Activated naive CD8-positive, alpha-beta T cell treated with anti-CD3 and anti-CD28 coated beads, Interleukin-2, amount 10 ng/mL, durations not matched to agents 7 days and 5 days (primary cell): ENCODE measurements at regions not wholly inside any gene's neighbourhood (a gene's known extent, or its start where the extent isn't known, plus 50 kb on each side); places are given as distances from the start of the nearest gene placed in this dataset.

Experiments used
- ATAC-seq: fragments of 150-1000 bp; cut with Tn5 transposase; one replicate; pipeline ENCODE4 v1.10.0; 2021; ENCODE audit warnings: low read depth, moderate library complexity
- POLR2A ChIA-PET: fragments of 350-600 bp; sonication (Branson Sonifier 250); formaldehyde crosslinking; loops from one replicate; lab custom pipeline; 2021; ENCODE audit warnings: antibody characterized with exemption; lab: Charles Lee
- DNase-seq: peaks from one replicate; pipeline ENCODE4 v3.0.0; 2021
- H3K27ac Mint-ChIP-seq: one replicate; pipeline ENCODE4 v1.8.0; 2022; ENCODE audit warnings: mild to moderate bottlenecking, mixed read lengths
- H3K27me3 Mint-ChIP-seq: one replicate; pipeline ENCODE4 v1.8.0; 2022; ENCODE audit warnings: mild to moderate bottlenecking, moderate library complexity, mixed read lengths
- H3K36me3 Mint-ChIP-seq: one replicate; pipeline ENCODE4 v1.8.0; 2021; ENCODE audit warnings: mild to moderate bottlenecking, mixed read lengths
- H3K4me1 Mint-ChIP-seq: one replicate; pipeline ENCODE4 v1.8.0; 2021; ENCODE audit warnings: mixed read lengths
- H3K4me3 Mint-ChIP-seq: one replicate; pipeline ENCODE4 v1.8.0; 2022; ENCODE audit warnings: mild to moderate bottlenecking, moderate library complexity, mixed read lengths
- H3K9me3 Mint-ChIP-seq: one replicate; pipeline ENCODE4 v1.8.0; 2021; ENCODE audit warnings: mixed read lengths

GRCh38 chr6:23465912-23466311 lies 660.1 kb upstream of the NRSN1 start:
- no peaks in the 10 kb centered on the region for H3K27me3 Mint-ChIP-seq
- no peak overlapping the region for H3K27ac Mint-ChIP-seq
- H3K36me3 Mint-ChIP-seq: no peaks in the 10 kb centered on the region
- H3K4me3 Mint-ChIP-seq: no peak overlapping the region
- no peak for DNase-seq
- POLR2A ChIA-PET: no interaction called here
- peaks cover 2% of the 10 kb centered on the region for H3K9me3 Mint-ChIP-seq
- no peak for ATAC-seq
- H3K4me1 Mint-ChIP-seq: no peaks in the 10 kb centered on the region

GRCh38 chr6:23477586-23477985 lies 648.4 kb upstream of the NRSN1 start:
- POLR2A ChIA-PET: no interaction called here
- no peak for ATAC-seq
- Mint-ChIP-seq H3K4me3 (no peak overlapping the region), H3K36me3 (no peaks in the 10 kb centered on the region), H3K27me3 (no peaks in the 10 kb centered on the region), H3K27ac (no peak overlapping the region), H3K4me1 (no peaks in the 10 kb centered on the region), H3K9me3 (peaks cover 1% of the 10 kb centered on the region)
- no peak for DNase-seq

- Mint-ChIP-seq H3K27ac (no peak overlapping the region), H3K36me3 (no peaks in the 10 kb centered on the region), H3K4me1 (no peaks in the 10 kb centered on the region), H3K4me3 (no peak overlapping the region), H3K9me3 (peaks cover 1% of the 10 kb centered on the region), H3K27me3 (no peaks in the 10 kb centered on the region)
- ATAC-seq (no peak), DNase-seq (no peak)
- POLR2A ChIA-PET: no interaction called here
Measured at GRCh38 chr6:23478312-23478711, 647.7 kb upstream of the NRSN1 start.

GRCh38 chr6:23483896-23484295 lies 642.1 kb upstream of the NRSN1 start:
- no peaks in the 10 kb centered on the region for H3K4me1 Mint-ChIP-seq
- DNase-seq (no peak), ATAC-seq (no peak)

DNA sequence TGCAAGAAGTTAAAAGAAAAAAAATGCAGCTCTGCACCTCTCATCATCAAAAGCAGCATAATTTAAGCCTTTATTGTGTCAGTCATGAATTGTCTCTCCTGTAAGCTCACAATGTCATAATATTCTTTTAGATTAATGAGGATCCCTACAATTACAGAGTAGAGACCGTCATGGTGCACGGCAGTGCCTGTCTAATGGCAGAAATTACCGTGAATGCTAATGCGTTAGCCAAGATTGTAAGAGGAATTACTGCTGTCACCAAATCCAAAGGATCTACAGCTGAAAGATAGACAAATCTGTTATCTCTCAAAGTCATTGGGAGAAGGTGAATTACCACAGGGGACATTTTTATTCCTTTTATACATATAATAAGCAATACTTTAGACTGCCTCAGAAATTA lies 631.6 kb upstream of the NRSN1 start:
- POLR2A ChIA-PET: no interaction called here
- Mint-ChIP-seq H3K9me3 (no peaks in the 10 kb centered on the region), H3K27me3 (no peaks in the 10 kb centered on the region), H3K4me3 (no peak overlapping the region), H3K36me3 (no peaks in the 10 kb centered on the region), H3K27ac (no peak overlapping the region), H3K4me1 (no peaks in the 10 kb centered on the region)
- no peak for DNase-seq
- no peak for ATAC-seq

More at GRCh38 chr6:23483896-23484295, 642.1 kb upstream of the NRSN1 start:
- no peak overlapping the region for H3K4me3 Mint-ChIP-seq
- peaks cover 3% of the 10 kb centered on the region for H3K9me3 Mint-ChIP-seq
- H3K27ac Mint-ChIP-seq: no peak overlapping the region
- POLR2A ChIA-PET: no interaction called here
- no peaks in the 10 kb centered on the region for H3K36me3 Mint-ChIP-seq
- no peaks in the 10 kb centered on the region for H3K27me3 Mint-ChIP-seq

- Mint-ChIP-seq H3K9me3 (no peaks in the 10 kb centered on the region), H3K27ac (no peak overlapping the region), H3K4me1 (no peaks in the 10 kb centered on the region), H3K4me3 (no peak overlapping the region), H3K27me3 (no peaks in the 10 kb centered on the region), H3K36me3 (no peaks in the 10 kb centered on the region)
- ATAC-seq (no peak), DNase-seq (no peak)
- POLR2A ChIA-PET: no interaction called here
Measured at GRCh38 chr6:23498013-23498412, 628.0 kb upstream of the NRSN1 start.

- Mint-ChIP-seq H3K36me3 (no peaks in the 10 kb centered on the region), H3K4me3 (no peak overlapping the region), H3K27me3 (no peaks in the 10 kb centered on the region), H3K27ac (no peak overlapping the region), H3K4me1 (no peaks in the 10 kb centered on the region), H3K9me3 (no peaks in the 10 kb centered on the region)
- ATAC-seq: no peak
- DNase-seq: no peak
- POLR2A ChIA-PET: no interaction called here
Measured at GRCh38 chr6:23499549-23499948, 626.5 kb upstream of the NRSN1 start.

DNA sequence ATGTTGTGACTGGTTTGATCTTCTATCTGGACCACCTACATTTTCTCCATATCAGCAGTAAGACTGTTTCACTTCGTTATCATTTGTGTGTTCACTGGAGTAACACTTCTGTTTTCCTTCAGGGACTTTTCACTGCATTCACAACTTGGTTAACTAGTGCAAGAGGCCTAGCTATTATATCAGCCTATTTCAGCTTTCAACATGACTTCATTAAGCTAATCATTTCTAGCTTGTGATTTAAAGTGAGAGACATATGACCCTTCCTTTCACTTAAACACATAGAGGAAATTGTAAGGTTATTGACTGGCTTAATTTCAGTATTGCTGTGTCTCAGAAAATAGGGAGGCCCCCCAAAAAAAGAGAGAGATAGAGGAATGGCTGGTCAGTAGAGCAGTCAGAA lies 622.8 kb upstream of the NRSN1 start:
- no peak for DNase-seq
- H3K4me3 Mint-ChIP-seq: no peak overlapping the region
- H3K9me3 Mint-ChIP-seq: no peaks in the 10 kb centered on the region
- ATAC-seq: no peak
- POLR2A ChIA-PET: no interaction called here
- no peak overlapping the region for H3K27ac Mint-ChIP-seq
- no peaks in the 10 kb centered on the region for H3K36me3 Mint-ChIP-seq
- H3K27me3 Mint-ChIP-seq: no peaks in the 10 kb centered on the region
- H3K4me1 Mint-ChIP-seq: no peaks in the 10 kb centered on the region

- Mint-ChIP-seq H3K27me3 (no peaks in the 10 kb centered on the region), H3K9me3 (peaks cover 1% of the 10 kb centered on the region), H3K4me3 (no peak overlapping the region), H3K27ac (no peak overlapping the region), H3K36me3 (no peaks in the 10 kb centered on the region), H3K4me1 (no peaks in the 10 kb centered on the region)
- ATAC-seq (no peak), DNase-seq (no peak)
- POLR2A ChIA-PET: no interaction called here
Measured at GRCh38 chr6:23505026-23505425, 621.0 kb upstream of the NRSN1 start.

DNA sequence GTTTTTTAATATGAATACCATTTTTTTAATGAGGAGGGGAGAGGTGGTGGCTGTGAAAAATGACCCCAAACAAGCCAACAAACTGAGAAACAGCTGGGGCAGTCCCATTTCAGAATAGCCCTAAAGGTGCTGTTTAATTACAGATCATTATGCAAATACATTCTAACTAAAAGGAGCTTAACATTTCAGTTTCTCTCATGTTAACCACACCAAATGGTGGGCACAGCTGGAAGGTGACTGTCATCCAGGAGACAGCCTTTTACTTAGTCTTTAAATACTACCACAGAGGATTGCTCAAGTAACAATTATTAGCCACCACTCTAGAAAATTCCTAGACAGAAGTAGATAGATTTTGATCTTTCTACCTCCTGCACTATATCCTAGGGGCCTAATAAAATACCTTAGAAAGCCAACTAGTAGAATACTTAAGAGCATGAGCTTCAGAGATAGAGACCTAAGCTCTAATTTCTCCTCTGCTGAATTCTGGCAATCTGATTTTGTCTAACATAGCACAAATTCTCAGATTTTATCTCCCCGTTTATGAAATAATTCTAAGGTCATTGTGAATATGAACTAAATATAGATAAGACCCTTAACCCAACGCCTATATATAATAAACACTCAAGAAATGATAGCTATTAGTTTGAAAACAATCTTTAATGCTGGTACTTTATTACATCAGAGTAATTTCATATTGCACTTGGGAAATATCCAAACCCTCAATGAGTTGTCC lies 615.1 kb upstream of the NRSN1 start:
- POLR2A ChIA-PET: no interaction called here
- peaks cover 1% of the 10 kb centered on the region for H3K9me3 Mint-ChIP-seq
- no peaks in the 10 kb centered on the region for H3K36me3 Mint-ChIP-seq
- DNase-seq (no peak), ATAC-seq (no peak)
- no peaks in the 10 kb centered on the region for H3K27me3 Mint-ChIP-seq
- no peak overlapping the region for H3K4me3 Mint-ChIP-seq
- H3K27ac Mint-ChIP-seq: no peak overlapping the region
- no peaks in the 10 kb centered on the region for H3K4me1 Mint-ChIP-seq

- DNase-seq: no peak
- ATAC-seq: no peak
- POLR2A ChIA-PET: no interaction called here
- no peak overlapping the region for H3K4me3 Mint-ChIP-seq
- H3K9me3 Mint-ChIP-seq: peaks cover 1% of the 10 kb centered on the region
- H3K4me1 Mint-ChIP-seq: no peaks in the 10 kb centered on the region
- no peaks in the 10 kb centered on the region for H3K27me3 Mint-ChIP-seq
- no peak overlapping the region for H3K27ac Mint-ChIP-seq
- no peaks in the 10 kb centered on the region for H3K36me3 Mint-ChIP-seq
Measured at GRCh38 chr6:23511817-23512216, 614.2 kb upstream of the NRSN1 start.

DNA sequence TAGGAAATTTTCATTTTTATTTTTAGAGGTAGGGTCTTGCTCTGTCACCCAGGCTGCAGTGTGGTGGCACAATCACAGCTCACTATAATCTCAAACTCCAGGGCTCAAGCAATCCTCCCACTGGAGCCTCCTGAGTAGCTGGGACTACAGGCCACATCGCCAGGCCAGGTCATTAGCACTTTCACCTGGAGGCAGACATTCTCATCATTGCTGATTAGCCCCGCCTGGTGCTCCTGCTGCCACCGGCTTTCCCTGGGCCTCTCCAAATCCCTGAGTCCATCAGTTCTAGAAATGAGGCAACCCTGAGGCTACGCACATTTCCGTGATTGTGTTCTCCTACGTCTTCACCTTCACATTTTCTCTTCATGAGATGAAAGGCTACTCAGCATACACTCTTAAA lies 607.7 kb upstream of the NRSN1 start:
- DNase-seq (no peak), ATAC-seq (no peak)
- Mint-ChIP-seq H3K9me3 (no peaks in the 10 kb centered on the region), H3K4me3 (no peak overlapping the region), H3K27ac (no peak overlapping the region), H3K27me3 (peaks cover 3% of the 10 kb centered on the region), H3K36me3 (no peaks in the 10 kb centered on the region), H3K4me1 (no peaks in the 10 kb centered on the region)
- POLR2A ChIA-PET: no interaction called here

GRCh38 chr6:23522792-23523547 lies 603.0 kb upstream of the NRSN1 start:
- DNase-seq (no peak), ATAC-seq (no peak)
- Mint-ChIP-seq H3K27me3 (peaks cover 3% of the 10 kb centered on the region), H3K9me3 (no peaks in the 10 kb centered on the region), H3K4me1 (no peaks in the 10 kb centered on the region), H3K4me3 (no peak overlapping the region), H3K36me3 (no peaks in the 10 kb centered on the region), H3K27ac (no peak overlapping the region)
- POLR2A ChIA-PET: no interaction called here

GRCh38 chr6:23523771-23524170 lies 602.2 kb upstream of the NRSN1 start:
- Mint-ChIP-seq H3K36me3 (no peaks in the 10 kb centered on the region), H3K27me3 (peaks cover 3% of the 10 kb centered on the region), H3K27ac (no peak overlapping the region), H3K4me1 (no peaks in the 10 kb centered on the region), H3K4me3 (no peak overlapping the region), H3K9me3 (no peaks in the 10 kb centered on the region)
- ATAC-seq: no peak
- POLR2A ChIA-PET: no interaction called here
- DNase-seq: no peak
